ACHN (cell line): ENCODE measurements at regions not wholly inside any gene's neighbourhood (a gene's known extent, or its start where the extent isn't known, plus 50 kb on each side); places are given as distances from the start of the nearest gene placed in this dataset.
A peak's percentile ranks its signal among the peaks of the same experiment; 100 is the strongest.
"Not testable (repeated sequence)": the region's sequence is repeated elsewhere in the genome, so short reads cannot be mapped to it uniquely, and the experiment has no call there.

Experiments used
- DNase-seq: peaks from one replicate; pipeline ENCODE4 v3.0.0-alpha.2; 2015
- in situ Hi-C: cut with HindIII; loops from 2 replicates; pipeline ENCODE4 v1.10.0; 2017; ENCODE audit warnings: low sequenced_read_pairs, low pct_ligation_motif_present, low pct_unique_long_range_greater_than_20kb

GRCh38 chr16:47944589-47944988, 211.2 kb downstream of the ABCC12 start:
- no peak for DNase-seq
- in situ Hi-C loops, result no loop called here

GRCh38 chr16:47943235-47943634, 212.6 kb downstream of the ABCC12 start:
- no peak for DNase-seq
- in situ Hi-C loops, result no loop called here

DNA sequence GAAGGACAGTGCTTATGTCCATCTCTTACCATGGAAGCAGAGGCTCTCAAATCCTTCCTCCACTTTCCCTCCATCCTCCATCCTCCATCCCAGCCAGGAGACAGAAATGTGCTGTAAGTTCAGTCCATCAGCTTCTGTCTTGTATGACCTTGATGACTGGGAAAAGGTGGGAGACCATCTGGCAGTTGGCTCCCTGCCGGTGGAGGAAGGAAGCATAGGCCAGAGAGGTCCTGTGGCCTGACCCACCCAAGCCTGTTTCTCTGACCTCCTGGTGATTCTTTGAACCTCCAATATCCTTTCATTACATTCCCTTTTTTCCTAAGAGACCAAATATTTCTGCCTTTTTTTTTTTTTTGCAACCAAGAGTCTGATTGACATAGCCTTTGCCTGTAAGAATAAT, 215.3 kb downstream of the ABCC12 start:
- no peak for DNase-seq
- in situ Hi-C loops, result no loop called here

DNA sequence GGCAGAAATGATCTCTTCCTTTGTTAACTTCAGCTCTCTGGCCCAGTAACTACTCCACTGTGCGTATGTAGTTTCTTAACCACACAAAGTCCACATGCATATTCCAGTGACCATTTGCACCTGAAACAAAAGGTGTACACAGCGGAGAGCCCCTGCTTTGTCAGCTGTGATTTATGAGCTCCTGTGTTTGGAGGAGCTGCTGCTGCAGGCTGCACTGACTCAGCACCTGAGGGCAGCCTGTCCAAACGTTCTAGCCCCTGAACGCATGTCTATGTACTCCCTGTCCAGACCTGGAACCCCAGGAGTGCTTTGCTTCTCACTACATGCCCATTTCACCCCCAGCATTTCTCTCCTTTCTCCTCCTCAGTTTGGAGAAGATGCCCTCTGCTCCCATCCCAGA, 216.1 kb downstream of the ABCC12 start:
- no peak for DNase-seq
- in situ Hi-C loops, result no loop called here

- DNase-seq, result no peak
- in situ Hi-C loops, result no loop called here
These were observed 217.5 kb downstream of the ABCC12 start for GRCh38 chr16:47938272-47938671.

GRCh38 chr16:47928008-47928407, 227.8 kb downstream of the ABCC12 start:
- peak; percentile 23 for DNase-seq
- in situ Hi-C loops, result no loop called here

GRCh38 chr16:47927330-47927729, 228.5 kb downstream of the ABCC12 start:
- no peak for DNase-seq
- in situ Hi-C loops, result no loop called here

GRCh38 chr16:47925811-47926460, 229.9 kb downstream of the ABCC12 start:
- in situ Hi-C loops, result no loop called here

DNA sequence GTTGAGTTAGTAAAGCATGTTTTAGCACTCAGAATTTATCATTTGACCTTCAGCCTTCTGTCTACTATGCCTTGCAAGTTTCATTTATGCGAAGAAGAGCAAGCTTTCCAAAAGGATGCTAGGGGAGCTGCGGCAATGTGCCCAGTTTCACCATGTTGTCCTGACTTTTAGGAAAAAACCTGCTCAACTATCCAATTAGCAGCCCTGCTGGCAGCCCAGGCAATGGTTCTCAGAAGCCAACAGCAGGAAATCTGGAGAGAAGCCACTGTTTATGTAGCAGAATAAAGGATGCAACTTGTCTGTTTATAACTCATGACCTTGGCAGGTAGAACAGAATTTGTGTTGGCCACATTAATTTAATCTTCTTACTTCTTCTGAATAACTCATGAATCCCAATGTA, 230.8 kb downstream of the ABCC12 start:
- in situ Hi-C loops, result no loop called here
- no peak for DNase-seq

More at GRCh38 chr16:47925811-47926460, 229.9 kb downstream of the ABCC12 start:
- no peak for DNase-seq

GRCh38 chr16:47921535-47921934, 234.3 kb downstream of the ABCC12 start:
- no peak for DNase-seq
- in situ Hi-C loops, result no loop called here

GRCh38 chr16:47920709-47921108, 235.1 kb downstream of the ABCC12 start:
- no peak for DNase-seq
- in situ Hi-C loops, result no loop called here

- in situ Hi-C loops, result no loop called here
- no peak for DNase-seq
These were observed 238.7 kb downstream of the ABCC12 start for GRCh38 chr16:47917118-47917517.

DNA sequence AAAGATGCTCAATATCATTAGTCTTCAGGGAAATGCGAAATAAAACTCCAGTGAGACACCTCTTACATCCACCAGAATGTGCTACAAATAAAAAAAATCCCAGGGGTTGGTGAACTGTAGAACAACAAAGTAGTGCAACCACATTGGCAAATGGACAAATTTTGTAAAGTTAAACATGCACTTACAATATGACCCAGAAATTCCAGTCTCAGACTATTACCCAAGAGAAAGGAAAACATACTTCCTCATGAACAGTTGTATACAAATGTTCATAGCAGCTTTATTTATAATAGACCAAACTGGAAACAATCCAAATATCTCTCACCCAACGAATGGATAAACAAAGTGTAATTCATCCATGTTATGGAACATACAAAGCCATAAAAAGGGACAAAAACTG, 239.5 kb downstream of the ABCC12 start:
- DNase-seq, result no peak
- in situ Hi-C loops, result no loop called here

- in situ Hi-C loops, result no loop called here
- no peak for DNase-seq
These were observed 248.7 kb downstream of the ABCC12 start for GRCh38 chr16:47907109-47907508.

GRCh38 chr16:47905771-47906170, 250.0 kb downstream of the ABCC12 start:
- in situ Hi-C loops, result no loop called here
- peak; percentile 52 for DNase-seq

DNA sequence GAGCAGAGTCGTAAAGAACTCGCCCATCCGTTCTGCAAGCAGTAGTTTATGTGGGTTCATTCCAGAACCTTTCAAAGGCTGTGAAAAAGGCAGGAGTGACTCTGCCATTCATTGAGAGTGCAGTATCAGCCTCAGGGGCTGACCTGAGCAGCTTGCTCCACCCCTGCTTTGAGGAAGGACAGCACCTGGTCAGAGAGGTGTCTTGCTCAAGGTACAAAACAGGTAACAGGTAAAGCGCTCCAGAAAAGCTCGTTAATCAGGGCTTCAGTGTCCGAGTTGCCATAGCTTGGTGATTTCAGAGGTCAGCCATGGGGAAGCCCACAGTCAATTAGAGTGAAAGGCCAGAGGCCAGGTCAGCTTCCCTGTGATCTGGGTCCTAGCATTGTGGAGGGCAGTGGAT, 251.1 kb downstream of the ABCC12 start:
- no peak for DNase-seq
- in situ Hi-C loops, result no loop called here

DNA sequence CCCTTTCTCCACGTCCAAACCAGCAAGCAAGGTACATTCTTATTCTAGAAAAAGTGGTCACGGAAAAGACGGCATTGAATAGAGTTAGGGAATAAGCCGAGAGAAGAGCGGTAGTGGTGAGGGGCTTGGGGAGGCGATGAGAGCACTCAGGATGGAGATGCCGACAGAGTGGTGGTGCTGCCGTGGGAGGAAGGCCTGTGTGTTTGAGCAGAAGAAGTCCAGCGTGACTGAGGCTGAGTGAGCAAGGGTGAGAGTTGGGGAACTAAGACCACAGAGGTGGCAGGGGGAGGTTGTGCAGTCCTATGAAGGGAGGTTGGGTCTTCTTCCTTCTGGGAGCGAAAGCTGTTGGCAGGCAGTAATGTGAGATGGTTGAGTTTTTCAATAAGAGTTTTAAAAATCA, 252.3 kb downstream of the ABCC12 start:
- in situ Hi-C loops, result no loop called here

DNA sequence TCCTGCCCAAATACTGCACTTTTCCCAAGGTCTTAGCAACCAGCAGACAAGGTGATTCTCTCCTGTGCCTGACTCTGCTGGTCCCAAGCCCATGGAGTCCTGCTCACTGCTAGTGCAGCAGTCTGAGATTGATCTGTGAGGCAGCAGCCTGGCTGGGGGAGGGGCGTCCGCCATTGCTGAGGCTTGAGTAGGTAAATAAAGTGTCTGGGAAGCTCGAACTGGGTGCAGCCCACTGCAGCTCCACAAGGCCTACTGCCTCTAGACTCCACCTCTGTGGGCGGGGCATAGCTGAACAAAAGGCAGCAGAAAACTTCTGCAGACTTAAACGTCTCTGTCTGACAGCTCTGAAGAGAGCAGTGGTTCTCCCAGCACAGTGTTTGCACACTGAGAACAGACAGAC, 258.7 kb downstream of the ABCC12 start:
- DNase-seq, in situ Hi-C loops: not testable (repeated sequence)

More for the DNA sequence above, 252.3 kb downstream of the ABCC12 start:
- no peak for DNase-seq

GRCh38 chr16:47895146-47895545, 260.6 kb downstream of the ABCC12 start:
- in situ Hi-C loops, result no loop called here
- no peak for DNase-seq

- in situ Hi-C loops, result no loop called here
These were observed 262.8 kb downstream of the ABCC12 start for GRCh38 chr16:47892999-47893398.

GRCh38 chr16:47888734-47889133, 267.1 kb downstream of the ABCC12 start:
- in situ Hi-C loops, result no loop called here
- no peak for DNase-seq

More at GRCh38 chr16:47892999-47893398, 262.8 kb downstream of the ABCC12 start:
- DNase-seq, result no peak
